H1 (cell line): ENCODE measurements at regions not wholly inside any gene's neighbourhood (a gene's known extent, or its start where the extent isn't known, plus 50 kb on each side); places are given as distances from the start of the nearest gene placed in this dataset.

ENCODE experiments used
- CTCF ChIA-PET: fragments of 300-600 bp; sonication (Branson Sonifier 250); formaldehyde crosslinking; loops from one replicate; lab custom pipeline; 2021; ENCODE audit not compliant: partially characterized antibody; lab: Charles Lee
- POLR2A ChIA-PET: fragments of 300-600 bp; sonication (Branson Sonifier 250); formaldehyde crosslinking; loops from one replicate; lab custom pipeline; 2021; ENCODE audit warnings: inconsistent platforms; ENCODE audit not compliant: partially characterized antibody; lab: Charles Lee
- DNase-seq, 2 experiments: peaks; one replicate each; pipeline versions ENCODE4 v3.0.0 to v3.0.0-alpha.2; 2010 to 2022; ENCODE audit warnings: low spot score in 2 of 2, low read depth in 1 of 2, mixed read lengths in 1 of 2
- FAIRE-seq: peaks from 2 replicates; lab custom pipeline; 2011; peaks lifted over from hg19 to GRCh38; lab: Jason Lieb, UNC
- H2AFZ ChIP-seq: 2 replicates; pipeline ENCODE4 v1.8.1; 2012; ENCODE audit warnings: low read length, inconsistent platforms
- H2AK5ac ChIP-seq: 2 replicates; pipeline ENCODE4 v1.6.1; 2013; ENCODE audit warnings: low read depth, low read length
- H2BK120ac ChIP-seq: replicated peaks from 2 replicates; pipeline ENCODE3; 2013; ENCODE audit warnings: low read depth, low read length, inconsistent platforms
- H2BK12ac ChIP-seq: 2 replicates; pipeline ENCODE4 v1.6.1; 2013; ENCODE audit warnings: low read depth, low read length
- H2BK15ac ChIP-seq: 2 replicates; pipeline ENCODE4 v1.6.1; 2013; ENCODE audit warnings: low read length
- H2BK20ac ChIP-seq: 2 replicates; pipeline ENCODE4 v1.6.1; 2013; ENCODE audit warnings: low read length
- H2BK5ac ChIP-seq: 2 replicates; pipeline ENCODE4 v1.6.1; 2013; ENCODE audit warnings: low read depth, low read length
- H3K14ac ChIP-seq: 2 replicates; pipeline ENCODE4 v1.6.1; 2013; ENCODE audit warnings: inconsistent platforms; ENCODE audit not compliant: insufficient read length
- H3K18ac ChIP-seq: 2 replicates; pipeline ENCODE4 v1.6.1; 2013; ENCODE audit warnings: low read length; ENCODE audit errors: extremely low read depth
- H3K23ac ChIP-seq: 2 replicates; pipeline ENCODE4 v1.6.1; 2013; ENCODE audit warnings: inconsistent platforms; ENCODE audit not compliant: insufficient read length
- H3K23me2 ChIP-seq: 2 replicates; pipeline ENCODE4 v1.6.1; 2013; ENCODE audit warnings: low read depth, low read length
- H3K27ac ChIP-seq: 2 replicates; pipeline ENCODE4 v1.6.1; 2011; ENCODE audit warnings: low read depth, low read length, inconsistent platforms
- H3K27me3 ChIP-seq, 4 experiments: replicated peaks in 1 of 4; 1 replicate in 1 of 4; 2 replicates in 3 of 4; pipeline versions ENCODE4 v1.6.1 to v1.8.1; 2011 to 2013; ENCODE audit warnings: low read length in 3 of 4, mild to moderate bottlenecking in 3 of 4, inconsistent platforms in 2 of 4, mixed read lengths in 2 of 4, moderate library complexity in 1 of 4; ENCODE audit not compliant: control insufficient read depth in 3 of 4, insufficient read depth in 3 of 4; ENCODE audit errors: extremely low read depth in 1 of 4
- H3K36me3 ChIP-seq, 4 experiments: 2 replicates each; pipeline versions ENCODE4 v1.6.1 to v1.8.1; 2011 to 2013; ENCODE audit warnings: mild to moderate bottlenecking in 4 of 4, low read length in 3 of 4, moderate library complexity in 2 of 4, control low read depth in 1 of 4, inconsistent platforms in 1 of 4; ENCODE audit not compliant: insufficient read depth in 4 of 4, control insufficient read depth in 2 of 4
- H3K4ac ChIP-seq: replicated peaks from 2 replicates; pipeline ENCODE3; 2013; ENCODE audit warnings: low read length, low read depth, mixed read lengths, inconsistent platforms; ENCODE audit not compliant: insufficient read length
- H3K4me1 ChIP-seq, 4 experiments: replicated peaks in 1 of 4; 1 replicate in 1 of 4; 2 replicates in 3 of 4; pipeline versions ENCODE4 v1.6.1 to v1.8.1; 2011 to 2013; ENCODE audit warnings: low read length in 3 of 4, inconsistent platforms in 2 of 4, mixed read lengths in 1 of 4; ENCODE audit not compliant: insufficient read depth in 4 of 4, control insufficient read depth in 3 of 4
- H3K4me2 ChIP-seq, 2 experiments: 2 replicates each; pipeline versions ENCODE4 v1.6.1 to v1.8.1; 2011 to 2013; ENCODE audit warnings: low read depth in 2 of 2, low read length in 2 of 2, control low read depth in 1 of 2, inconsistent platforms in 1 of 2, mild to moderate bottlenecking in 1 of 2; ENCODE audit not compliant: insufficient read depth in 1 of 2
- H3K4me3 ChIP-seq, 4 experiments: fragments of 200-600, 300-600 bp in 1 of 4; sonication (generic), shearing (Covaris generic), sonication (Bioruptor Twin) in 1 of 4; 2 replicates each; pipeline versions ENCODE4 v1.5.1 to v1.8.1; 2011 to 2016; ENCODE audit warnings: low read length in 4 of 4, low read depth in 3 of 4, control low read depth in 2 of 4, inconsistent platforms in 2 of 4, mild to moderate bottlenecking in 2 of 4, mixed read lengths in 1 of 4, moderate library complexity in 1 of 4; ENCODE audit not compliant: insufficient read depth in 2 of 4; ENCODE audit errors: extremely low read depth in 1 of 4
- H3K56ac ChIP-seq: replicated peaks from 2 replicates; pipeline ENCODE3; 2013; ENCODE audit warnings: low read depth, mild to moderate bottlenecking, mixed read lengths, low read length, inconsistent platforms; ENCODE audit not compliant: insufficient read length
- H3K79me1 ChIP-seq: 2 replicates; pipeline ENCODE4 v1.6.1; 2013; ENCODE audit warnings: low read depth, low read length, control low read depth
- H3K79me2 ChIP-seq, 2 experiments: 2 replicates each; pipeline versions ENCODE4 v1.6.1 to v1.8.1; 2012 to 2013; ENCODE audit warnings: low read length in 2 of 2, mild to moderate bottlenecking in 2 of 2, inconsistent platforms in 1 of 2; ENCODE audit not compliant: insufficient read depth in 2 of 2, control insufficient read depth in 1 of 2
- H3K9ac ChIP-seq, 4 experiments: replicated peaks in 1 of 4; 1 replicate in 1 of 4; 2 replicates in 3 of 4; pipeline versions ENCODE4 v1.6.1 to v1.8.1; 2011 to 2013; ENCODE audit warnings: low read depth in 3 of 4, low read length in 3 of 4, control low read depth in 2 of 4, mild to moderate bottlenecking in 2 of 4, moderate library complexity in 2 of 4, inconsistent platforms in 1 of 4; ENCODE audit errors: extremely low read depth in 1 of 4
- H3K9me3 ChIP-seq, 2 experiments: 2 replicates each; pipeline versions ENCODE4 v1.6.1 to v1.8.1; 2012 to 2013; ENCODE audit warnings: mild to moderate bottlenecking in 2 of 2, moderate library complexity in 2 of 2, control low read depth in 1 of 2, inconsistent platforms in 1 of 2, low read depth in 1 of 2, low read length in 1 of 2, mixed read lengths in 1 of 2; ENCODE audit not compliant: insufficient read depth in 2 of 2
- H4K20me1 ChIP-seq, 2 experiments: replicated peaks in 1 of 2; 2 replicates each; pipeline versions ENCODE3 to v1.8.1; 2011 to 2013; ENCODE audit warnings: inconsistent platforms in 2 of 2, low read length in 2 of 2, mild to moderate bottlenecking in 1 of 2; ENCODE audit not compliant: insufficient read depth in 2 of 2, control insufficient read depth in 1 of 2
- H4K5ac ChIP-seq: 2 replicates; pipeline ENCODE4 v1.6.1; 2013; ENCODE audit warnings: low read length, low read depth, mixed read lengths, inconsistent platforms; ENCODE audit not compliant: insufficient read length
- H4K8ac ChIP-seq: 2 replicates; pipeline ENCODE4 v1.8.0; 2013; ENCODE audit warnings: mild to moderate bottlenecking, moderate library complexity, low read length, inconsistent platforms; ENCODE audit not compliant: insufficient read depth; ENCODE audit errors: extremely low read depth
- H4K91ac ChIP-seq: replicated peaks from 2 replicates; pipeline ENCODE3; 2013; ENCODE audit warnings: low read length, mixed read lengths, inconsistent platforms; ENCODE audit not compliant: insufficient read length
- BCL11A ChIP-seq, 2 experiments: IDR thresholded peaks; one replicate each; pipeline ENCODE4 v1.6.1; 2011; ENCODE audit warnings: low read depth in 2 of 2, low read length in 2 of 2, mild to moderate bottlenecking in 2 of 2
- BRCA1 ChIP-seq: IDR thresholded peaks from 2 replicates; pipeline ENCODE4 v1.6.1; 2012; ENCODE audit warnings: low read depth, low read length, improper control_type of control experiment
- GTF2F1 ChIP-seq: IDR thresholded peaks from 2 replicates; pipeline ENCODE4 v1.6.1; 2012; ENCODE audit warnings: low read depth, low read length, improper control_type of control experiment, borderline replicate concordance
- POLR2AphosphoS5 ChIP-seq: IDR thresholded peaks from 2 replicates; pipeline ENCODE4 v1.6.1; 2011; ENCODE audit warnings: low read depth, low read length
- RAD21 ChIP-seq, 2 experiments: IDR thresholded peaks in 1 of 2; conservative IDR thresholded peaks in 1 of 2; 2 replicates each; pipeline ENCODE4 v1.6.1; 2011; ENCODE audit warnings: low read depth in 2 of 2, low read length in 2 of 2, improper control_type of control experiment in 1 of 2, inconsistent platforms in 1 of 2, mild to moderate bottlenecking in 1 of 2, moderate library complexity in 1 of 2
- SIRT6 ChIP-seq: IDR thresholded peaks from one replicate; pipeline ENCODE4 v1.7.1; 2012; ENCODE audit warnings: low read length, inconsistent platforms
- TAF1 ChIP-seq: IDR thresholded peaks from 2 replicates; pipeline ENCODE4 v1.6.1; 2011; ENCODE audit warnings: mild to moderate bottlenecking, low read depth, low read length
- WGBS, 2 experiments: shearing (Covaris generic) in 1 of 2; methylation state at CpG; one replicate each; pipeline versions ENCODE4 v1.1.6 to v1.1.7; 2013 to 2015; ENCODE audit warnings: low lambda C conversion rate in 2 of 2, mixed read lengths in 2 of 2, inconsistent platforms in 1 of 2, low coverage in 1 of 2, missing lambda C conversion rate in 1 of 2; ENCODE audit not compliant: insufficient replicate concordance in 2 of 2, insufficient coverage in 1 of 2, insufficient read length in 1 of 2; ENCODE audit errors: extremely low coverage in 1 of 2, missing lambda C conversion rate in 1 of 2; 5-methylcytosine and 5-hydroxymethylcytosine counted together
- TF ChIP-seq, protein P1 (sequence below), 3 experiments: IDR thresholded peaks; 1 replicate in 2 of 3; 2 replicates in 1 of 3; pipeline versions ENCODE4 v1.5.1 to v1.6.1; 2011; ENCODE audit warnings: low read length in 3 of 3, mild to moderate bottlenecking in 3 of 3, inconsistent platforms in 2 of 3, low read depth in 1 of 3, moderate library complexity in 1 of 3; ENCODE audit not compliant: insufficient read depth in 1 of 3; ENCODE audit errors: control extremely low read depth in 1 of 3
- TF ChIP-seq, protein P2 (sequence below): IDR thresholded peaks from 2 replicates; pipeline ENCODE4 v1.6.1; 2012; ENCODE audit warnings: low read length, inconsistent platforms
- TF ChIP-seq, protein P3 (sequence below): IDR thresholded peaks from 2 replicates; pipeline ENCODE4 v1.6.1; 2012; ENCODE audit warnings: inconsistent platforms

DNA sequence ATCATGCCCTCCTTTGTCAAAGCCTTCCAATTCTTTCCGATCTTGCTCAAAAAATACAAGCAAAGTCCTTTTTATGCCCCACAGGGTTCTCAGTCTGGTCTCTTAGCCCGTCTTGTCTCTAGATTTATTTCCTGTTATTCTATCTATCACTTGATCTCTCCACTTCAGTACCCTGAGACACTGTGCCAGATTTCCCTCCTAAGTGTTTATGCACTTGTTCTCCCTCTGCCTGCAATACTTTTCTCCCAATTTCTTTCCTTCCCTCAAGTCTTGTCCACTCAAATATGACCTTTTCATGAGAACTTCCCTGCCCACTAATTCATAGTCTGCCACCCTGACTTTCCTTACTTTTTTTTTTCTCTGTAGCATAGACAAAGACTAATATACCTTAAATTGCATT is 141.4 kb downstream of the MBL2 start:
- Histone ChIP-seq H4K20me1 (no peaks in the 10 kb centered on the region), H2AFZ (no peak overlapping the region), H2BK12ac (no peak overlapping the region), H4K5ac (no peak overlapping the region), H3K79me1 (no peaks in the 10 kb centered on the region), H3K9me3 (no peaks in the 10 kb centered on the region), H3K4ac (no peak overlapping the region), H2BK15ac (no peak overlapping the region), H2BK20ac (no peak overlapping the region), H4K8ac (no peak overlapping the region), H3K56ac (no peak overlapping the region), H3K4me3 (no peak overlapping the region), H3K36me3 (no peaks in the 10 kb centered on the region), H3K23ac (no peak overlapping the region), H3K27me3 (no peaks in the 10 kb centered on the region), H4K91ac (no peak overlapping the region), H2BK5ac (no peak overlapping the region), H3K18ac (no peak overlapping the region), H3K27ac (no peak overlapping the region), H3K23me2 (no peaks in the 10 kb centered on the region), H3K79me2 (no peaks in the 10 kb centered on the region), H3K14ac (no peak overlapping the region), H3K4me2 (no peak overlapping the region), H2AK5ac (no peak overlapping the region), H2BK120ac (no peak overlapping the region), H3K9ac (no peak overlapping the region), H3K4me1 (peaks cover 0 to 4% (median 0%) of the 10 kb centered on the region in 4 experiments; a peak in 1 of 7 replicates)
- ChIA-PET CTCF (no interaction called here), POLR2A (no interaction called here)
- no peak for FAIRE-seq
- DNase-seq = no peak
- WGBS, 2 experiments = 74% methylated on average over 2 of the region's 2 CpGs; no CpG with 5 or more reads in 1 of the 2 experiments
- no peak for TF ChIP-seq BCL11A (IDR thresholded peaks at IDR 0.05; ENCODE audit: low read depth in 2 of 2, low read length in 2 of 2)
- no peak for TF ChIP-seq SIRT6
- TF ChIP-seq, protein P1, sequence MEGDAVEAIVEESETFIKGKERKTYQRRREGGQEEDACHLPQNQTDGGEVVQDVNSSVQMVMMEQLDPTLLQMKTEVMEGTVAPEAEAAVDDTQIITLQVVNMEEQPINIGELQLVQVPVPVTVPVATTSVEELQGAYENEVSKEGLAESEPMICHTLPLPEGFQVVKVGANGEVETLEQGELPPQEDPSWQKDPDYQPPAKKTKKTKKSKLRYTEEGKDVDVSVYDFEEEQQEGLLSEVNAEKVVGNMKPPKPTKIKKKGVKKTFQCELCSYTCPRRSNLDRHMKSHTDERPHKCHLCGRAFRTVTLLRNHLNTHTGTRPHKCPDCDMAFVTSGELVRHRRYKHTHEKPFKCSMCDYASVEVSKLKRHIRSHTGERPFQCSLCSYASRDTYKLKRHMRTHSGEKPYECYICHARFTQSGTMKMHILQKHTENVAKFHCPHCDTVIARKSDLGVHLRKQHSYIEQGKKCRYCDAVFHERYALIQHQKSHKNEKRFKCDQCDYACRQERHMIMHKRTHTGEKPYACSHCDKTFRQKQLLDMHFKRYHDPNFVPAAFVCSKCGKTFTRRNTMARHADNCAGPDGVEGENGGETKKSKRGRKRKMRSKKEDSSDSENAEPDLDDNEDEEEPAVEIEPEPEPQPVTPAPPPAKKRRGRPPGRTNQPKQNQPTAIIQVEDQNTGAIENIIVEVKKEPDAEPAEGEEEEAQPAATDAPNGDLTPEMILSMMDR (IDR thresholded peaks at IDR 0.05; ENCODE audit: control extremely low read depth in 1 of 3, insufficient read depth in 1 of 3, low read depth in 1 of 3, low read length in 3 of 3) = no peak
- TF ChIP-seq BRCA1 = no peak
- TF ChIP-seq, protein P2, sequence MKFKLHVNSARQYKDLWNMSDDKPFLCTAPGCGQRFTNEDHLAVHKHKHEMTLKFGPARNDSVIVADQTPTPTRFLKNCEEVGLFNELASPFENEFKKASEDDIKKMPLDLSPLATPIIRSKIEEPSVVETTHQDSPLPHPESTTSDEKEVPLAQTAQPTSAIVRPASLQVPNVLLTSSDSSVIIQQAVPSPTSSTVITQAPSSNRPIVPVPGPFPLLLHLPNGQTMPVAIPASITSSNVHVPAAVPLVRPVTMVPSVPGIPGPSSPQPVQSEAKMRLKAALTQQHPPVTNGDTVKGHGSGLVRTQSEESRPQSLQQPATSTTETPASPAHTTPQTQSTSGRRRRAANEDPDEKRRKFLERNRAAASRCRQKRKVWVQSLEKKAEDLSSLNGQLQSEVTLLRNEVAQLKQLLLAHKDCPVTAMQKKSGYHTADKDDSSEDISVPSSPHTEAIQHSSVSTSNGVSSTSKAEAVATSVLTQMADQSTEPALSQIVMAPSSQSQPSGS = no peak
- TF ChIP-seq GTF2F1 = no peak
- no peak for TF ChIP-seq RAD21 (IDR thresholded peaks at IDR 0.05 in 1 of 2, conservative IDR thresholded peaks at IDR 0.05 in 1 of 2; ENCODE audit: low read depth in 2 of 2, low read length in 2 of 2)
- TF ChIP-seq POLR2AphosphoS5 = no peak
- no peak for TF ChIP-seq TAF1
- TF ChIP-seq, protein P3, sequence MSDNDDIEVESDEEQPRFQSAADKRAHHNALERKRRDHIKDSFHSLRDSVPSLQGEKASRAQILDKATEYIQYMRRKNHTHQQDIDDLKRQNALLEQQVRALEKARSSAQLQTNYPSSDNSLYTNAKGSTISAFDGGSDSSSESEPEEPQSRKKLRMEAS = no peak
